Hepatocyte (in vitro differentiated cells): ENCODE measurements at regions not wholly inside any gene's neighbourhood (a gene's known extent, or its start where the extent isn't known, plus 50 kb on each side); places are given as distances from the start of the nearest gene placed in this dataset.

Experiments
- DNase-seq: peaks from one replicate; pipeline ENCODE4 v3.0.0-alpha.2; 2016; ENCODE audit warnings: low spot score
- H2AFZ ChIP-seq: fragments of 200-600 bp; sonication (generic); 2 replicates; pipeline ENCODE4 v1.6.0; 2016; ENCODE audit warnings: antibody characterized with exemption, mild to moderate bottlenecking
- H3K27ac ChIP-seq: fragments of 200-600 bp; sonication (generic); 2 replicates; pipeline ENCODE4 v1.5.1; 2016; ENCODE audit warnings: mild to moderate bottlenecking
- H3K27me3 ChIP-seq: fragments of 200-600 bp; sonication (generic); 2 replicates; pipeline ENCODE4 v1.6.1; 2016
- H3K36me3 ChIP-seq: fragments of 200-600 bp; sonication (generic); replicated peaks from 2 replicates; pipeline ENCODE4 v1.5.1; 2016; ENCODE audit warnings: low read depth; ENCODE audit not compliant: insufficient read depth
- H3K4me1 ChIP-seq: fragments of 200-600 bp; sonication (generic); 2 replicates; pipeline ENCODE4 v1.5.1; 2016; ENCODE audit warnings: mild to moderate bottlenecking, moderate library complexity; ENCODE audit not compliant: insufficient read depth
- H3K4me2 ChIP-seq: fragments of 200-600 bp; sonication (generic); 2 replicates; pipeline ENCODE4 v1.6.0; 2016
- H3K4me3 ChIP-seq: fragments of 200-600 bp; sonication (generic); 2 replicates; pipeline ENCODE4 v1.5.1; 2016; ENCODE audit warnings: mild to moderate bottlenecking
- H3K79me2 ChIP-seq: fragments of 200-600 bp; sonication (generic); 2 replicates; pipeline ENCODE4 v1.6.0; 2017; ENCODE audit warnings: mild to moderate bottlenecking
- H3K9me2 ChIP-seq: fragments of 200-600 bp; sonication (generic); replicated peaks from 2 replicates; pipeline ENCODE4 v1.6.0; 2017; ENCODE audit warnings: mild to moderate bottlenecking; ENCODE audit not compliant: insufficient read depth
- H3K9me3 ChIP-seq: fragments of 200-600 bp; sonication (generic); 2 replicates; pipeline ENCODE4 v1.5.1; 2016; ENCODE audit warnings: low read depth, mild to moderate bottlenecking
- H4K20me1 ChIP-seq: fragments of 200-600 bp; sonication (generic); 2 replicates; pipeline ENCODE4 v1.6.0; 2016; ENCODE audit warnings: mild to moderate bottlenecking; ENCODE audit not compliant: insufficient read depth, poor library complexity, severe bottlenecking
- EZH2 ChIP-seq: fragments of 200-600 bp; sonication (generic); IDR thresholded peaks from 2 replicates; pipeline ENCODE4 v1.6.1; 2016; ENCODE audit warnings: antibody characterized with exemption, mild to moderate bottlenecking, borderline replicate concordance
- EZH2phosphoT487 ChIP-seq: fragments of 200-600 bp; sonication (generic); IDR thresholded peaks from one replicate; pipeline ENCODE4 v1.6.1; 2018; ENCODE audit warnings: antibody characterized with exemption, mild to moderate bottlenecking, low read depth, moderate library complexity; ENCODE audit not compliant: unreplicated experiment, severe bottlenecking
- WGBS: methylation state at CpG from one replicate; pipeline ENCODE4 v1.1.6; 2016; ENCODE audit warnings: low lambda C conversion rate; ENCODE audit errors: missing lambda C conversion rate; 5-methylcytosine and 5-hydroxymethylcytosine counted together
- TF ChIP-seq, protein P1 (sequence below): fragments of 200-600 bp; sonication (generic); IDR thresholded peaks from 2 replicates; pipeline ENCODE4 v1.5.1; 2016; ENCODE audit warnings: antibody characterized with exemption, mild to moderate bottlenecking; ENCODE audit not compliant: poor library complexity

DNA sequence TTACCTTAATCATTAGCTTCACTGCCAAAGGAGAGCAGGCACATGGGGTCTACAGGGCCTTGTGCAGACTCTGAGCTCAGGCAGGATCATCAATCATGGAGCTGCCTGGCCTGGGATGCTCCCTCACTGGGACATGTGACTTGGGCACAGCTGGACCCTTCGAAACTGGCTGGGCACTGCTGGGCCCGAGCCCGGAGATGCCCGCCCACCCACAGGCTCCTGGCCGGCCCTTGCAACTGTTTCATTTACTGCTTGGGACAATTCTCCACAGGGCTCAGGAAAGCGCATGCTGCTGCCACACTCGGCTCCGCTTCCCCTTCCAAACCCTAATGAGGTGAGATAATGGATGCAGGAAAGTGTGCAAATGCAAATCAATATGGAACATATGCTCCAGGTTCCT, 387.5 kb downstream of the TRIM36 start:
- 97% methylated on average over 8 of the region's 8 CpGs for WGBS

DNA sequence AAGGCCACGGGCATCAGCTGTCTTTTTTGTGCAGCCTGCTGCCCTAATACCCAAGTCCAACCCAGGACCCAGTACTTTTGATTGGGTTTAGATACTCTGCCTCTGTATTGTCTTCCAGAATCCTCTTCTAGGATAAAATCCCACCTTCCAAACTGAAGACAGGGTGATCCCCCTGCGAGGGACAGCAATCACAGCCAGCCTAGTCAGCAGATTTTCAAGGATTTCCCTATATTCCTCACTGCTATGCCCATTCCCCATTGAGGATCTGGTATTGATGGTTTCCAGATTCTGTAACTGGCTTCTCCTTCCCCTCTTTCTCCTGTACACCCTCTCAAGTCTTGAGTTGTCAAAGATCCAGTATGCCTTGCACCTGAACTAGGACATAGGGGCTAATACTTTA, 389.4 kb downstream of the TRIM36 start:
- Histone ChIP-seq H2AFZ (no peak overlapping the region), H3K4me3 (no peak overlapping the region), H3K36me3 (no peaks in the 10 kb centered on the region), H3K79me2 (no peaks in the 10 kb centered on the region), H3K27me3 (no peaks in the 10 kb centered on the region), H3K4me1 (no peaks in the 10 kb centered on the region), H3K9me2 (no peaks in the 10 kb centered on the region), H4K20me1 (no peaks in the 10 kb centered on the region), H3K4me2 (no peak overlapping the region), H3K27ac (no peak overlapping the region), H3K9me3 (no peaks in the 10 kb centered on the region)
- no peak for DNase-seq
- TF ChIP-seq EZH2phosphoT487 = no peak
- TF ChIP-seq EZH2 = no peak
- TF ChIP-seq, protein P1, sequence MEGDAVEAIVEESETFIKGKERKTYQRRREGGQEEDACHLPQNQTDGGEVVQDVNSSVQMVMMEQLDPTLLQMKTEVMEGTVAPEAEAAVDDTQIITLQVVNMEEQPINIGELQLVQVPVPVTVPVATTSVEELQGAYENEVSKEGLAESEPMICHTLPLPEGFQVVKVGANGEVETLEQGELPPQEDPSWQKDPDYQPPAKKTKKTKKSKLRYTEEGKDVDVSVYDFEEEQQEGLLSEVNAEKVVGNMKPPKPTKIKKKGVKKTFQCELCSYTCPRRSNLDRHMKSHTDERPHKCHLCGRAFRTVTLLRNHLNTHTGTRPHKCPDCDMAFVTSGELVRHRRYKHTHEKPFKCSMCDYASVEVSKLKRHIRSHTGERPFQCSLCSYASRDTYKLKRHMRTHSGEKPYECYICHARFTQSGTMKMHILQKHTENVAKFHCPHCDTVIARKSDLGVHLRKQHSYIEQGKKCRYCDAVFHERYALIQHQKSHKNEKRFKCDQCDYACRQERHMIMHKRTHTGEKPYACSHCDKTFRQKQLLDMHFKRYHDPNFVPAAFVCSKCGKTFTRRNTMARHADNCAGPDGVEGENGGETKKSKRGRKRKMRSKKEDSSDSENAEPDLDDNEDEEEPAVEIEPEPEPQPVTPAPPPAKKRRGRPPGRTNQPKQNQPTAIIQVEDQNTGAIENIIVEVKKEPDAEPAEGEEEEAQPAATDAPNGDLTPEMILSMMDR = no peak
- 89% methylated on average over 2 of the region's 2 CpGs for WGBS

More for the DNA sequence above, 387.5 kb downstream of the TRIM36 start:
- Histone ChIP-seq H3K36me3 (no peaks in the 10 kb centered on the region), H3K4me1 (no peaks in the 10 kb centered on the region), H3K9me2 (no peaks in the 10 kb centered on the region), H4K20me1 (no peaks in the 10 kb centered on the region), H3K4me2 (no peak overlapping the region), H3K79me2 (no peaks in the 10 kb centered on the region), H3K27ac (no peak overlapping the region), H3K4me3 (no peak overlapping the region), H3K27me3 (no peaks in the 10 kb centered on the region), H2AFZ (no peak overlapping the region), H3K9me3 (no peaks in the 10 kb centered on the region)
- TF ChIP-seq EZH2phosphoT487 = no peak
- TF ChIP-seq, protein P1 = no peak
- TF ChIP-seq EZH2 = no peak
- DNase-seq = no peak

DNA sequence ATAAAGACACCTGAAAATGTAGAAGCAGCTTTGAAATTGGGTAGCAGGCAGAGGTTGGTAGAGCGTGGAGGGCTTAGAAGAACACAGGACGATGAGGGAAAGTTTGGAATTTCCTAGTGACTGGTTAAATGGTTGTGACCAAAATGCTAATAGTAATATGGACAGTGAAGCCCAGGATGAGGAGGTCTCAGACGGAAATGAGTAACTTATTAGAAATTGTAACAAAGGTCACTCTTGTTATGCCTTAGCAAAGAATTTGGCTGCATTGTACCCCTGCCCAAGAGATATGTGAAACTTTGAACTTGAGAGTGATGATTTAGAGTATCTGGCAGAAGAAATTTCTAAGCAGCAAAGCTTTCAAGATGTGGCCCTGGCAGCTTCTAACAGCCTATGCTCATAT, 382.5 kb downstream of the KCNN2 start:
- H3K79me2 ChIP-seq = no peaks in the 10 kb centered on the region
- no peak overlapping the region for H3K4me3 ChIP-seq
- no peaks in the 10 kb centered on the region for H3K9me2 ChIP-seq
- no peaks in the 10 kb centered on the region for H3K4me1 ChIP-seq
- H3K9me3 ChIP-seq = no peaks in the 10 kb centered on the region
- TF ChIP-seq, protein P1 = no peak
- TF ChIP-seq EZH2phosphoT487 (no peak), EZH2 (no peak)
- H3K36me3 ChIP-seq = no peaks in the 10 kb centered on the region
- H3K4me2 ChIP-seq = no peak overlapping the region
- H4K20me1 ChIP-seq = no peaks in the 10 kb centered on the region
- H2AFZ ChIP-seq = no peak overlapping the region
- no peak overlapping the region for H3K27ac ChIP-seq
- no peak for DNase-seq
- no peaks in the 10 kb centered on the region for H3K27me3 ChIP-seq
- WGBS = 87% methylated on average over 3 of the region's 3 CpGs

DNA sequence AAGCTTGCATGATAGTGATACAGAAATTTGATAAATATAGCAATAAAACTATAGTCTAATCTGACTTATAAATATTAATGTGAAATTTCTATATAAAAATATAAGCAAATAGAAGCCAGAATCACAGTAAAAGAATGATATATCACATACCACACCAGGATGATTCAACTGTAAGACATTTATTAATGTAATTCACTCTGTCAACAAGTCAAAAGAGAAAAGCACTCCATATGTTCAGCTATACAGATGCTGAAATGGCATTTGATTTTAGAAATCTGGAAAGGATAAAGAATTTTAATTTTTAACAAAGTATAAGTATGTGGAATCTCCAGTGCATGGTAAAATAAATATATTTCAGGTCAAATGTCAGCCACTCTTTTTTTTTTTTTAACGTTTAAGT, 372.4 kb downstream of the KCNN2 start:
- H3K27ac ChIP-seq = no peak overlapping the region
- no peak for DNase-seq
- H4K20me1 ChIP-seq = no peaks in the 10 kb centered on the region
- H3K79me2 ChIP-seq = no peaks in the 10 kb centered on the region
- no peaks in the 10 kb centered on the region for H3K9me3 ChIP-seq
- no peak for TF ChIP-seq EZH2phosphoT487
- TF ChIP-seq EZH2 = no peak
- TF ChIP-seq, protein P1 = no peak
- WGBS = 83% methylated on average over 1 of the region's 1 CpG
- H3K4me2 ChIP-seq = no peak overlapping the region
- no peaks in the 10 kb centered on the region for H3K4me1 ChIP-seq
- no peaks in the 10 kb centered on the region for H3K36me3 ChIP-seq
- H3K9me2 ChIP-seq = no peaks in the 10 kb centered on the region
- no peaks in the 10 kb centered on the region for H3K27me3 ChIP-seq
- H2AFZ ChIP-seq = no peak overlapping the region
- H3K4me3 ChIP-seq = no peak overlapping the region
